Liver (tissue), 3 donors: ENCODE measurements at regions not wholly inside any gene's neighbourhood (a gene's known extent, or its start where the extent isn't known, plus 50 kb on each side); places are given as distances from the start of the nearest gene placed in this dataset.

Experiments
- TAF1 ChIP-seq: conservative IDR thresholded peaks from 2 replicates; pipeline ENCODE4 v1.6.1; 2016; ENCODE audit warnings: antibody characterized with exemption, mild to moderate bottlenecking
- TF ChIP-seq, protein P1 (sequence below): fragments of 150-350 bp; IDR thresholded peaks from 2 replicates; pipeline ENCODE4 v1.5.1; 2017; ENCODE audit warnings: improper control_type of control experiment, low read depth, low read length; ENCODE audit not compliant: missing input control
- TF ChIP-seq, protein P2 (sequence below): IDR thresholded peaks from 2 replicates; pipeline ENCODE4 v1.6.1; 2016; ENCODE audit warnings: antibody characterized with exemption
- donor health status: healthy.
- donor health status: healthy.

GRCh38 chr2:83933749-83934148 is 525.3 kb downstream of the SUCLG1 start:
- TF ChIP-seq, protein P1, sequence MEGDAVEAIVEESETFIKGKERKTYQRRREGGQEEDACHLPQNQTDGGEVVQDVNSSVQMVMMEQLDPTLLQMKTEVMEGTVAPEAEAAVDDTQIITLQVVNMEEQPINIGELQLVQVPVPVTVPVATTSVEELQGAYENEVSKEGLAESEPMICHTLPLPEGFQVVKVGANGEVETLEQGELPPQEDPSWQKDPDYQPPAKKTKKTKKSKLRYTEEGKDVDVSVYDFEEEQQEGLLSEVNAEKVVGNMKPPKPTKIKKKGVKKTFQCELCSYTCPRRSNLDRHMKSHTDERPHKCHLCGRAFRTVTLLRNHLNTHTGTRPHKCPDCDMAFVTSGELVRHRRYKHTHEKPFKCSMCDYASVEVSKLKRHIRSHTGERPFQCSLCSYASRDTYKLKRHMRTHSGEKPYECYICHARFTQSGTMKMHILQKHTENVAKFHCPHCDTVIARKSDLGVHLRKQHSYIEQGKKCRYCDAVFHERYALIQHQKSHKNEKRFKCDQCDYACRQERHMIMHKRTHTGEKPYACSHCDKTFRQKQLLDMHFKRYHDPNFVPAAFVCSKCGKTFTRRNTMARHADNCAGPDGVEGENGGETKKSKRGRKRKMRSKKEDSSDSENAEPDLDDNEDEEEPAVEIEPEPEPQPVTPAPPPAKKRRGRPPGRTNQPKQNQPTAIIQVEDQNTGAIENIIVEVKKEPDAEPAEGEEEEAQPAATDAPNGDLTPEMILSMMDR = no peak
- TF ChIP-seq, protein P2, sequence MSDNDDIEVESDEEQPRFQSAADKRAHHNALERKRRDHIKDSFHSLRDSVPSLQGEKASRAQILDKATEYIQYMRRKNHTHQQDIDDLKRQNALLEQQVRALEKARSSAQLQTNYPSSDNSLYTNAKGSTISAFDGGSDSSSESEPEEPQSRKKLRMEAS = no peak
- no peak for TF ChIP-seq TAF1
